DMS79 (cell line): ENCODE measurements at regions not wholly inside any gene's neighbourhood (a gene's known extent, or its start where the extent isn't known, plus 50 kb on each side); places are given as distances from the start of the nearest gene placed in this dataset.

Experiments used
- DNase-seq: peaks from one replicate; lab custom pipeline; 2025; lab: John Stamatoyannopoulos, UW

GRCh38 chr2:239621611-239622010 lies 220.8 kb upstream of the HDAC4 start:
- DNase-seq: no peak

- DNase-seq: no peak
Measured at GRCh38 chr2:239619369-239619768, 218.5 kb upstream of the HDAC4 start.

GRCh38 chr2:239616729-239617128 lies 215.9 kb upstream of the HDAC4 start:
- no peak for DNase-seq

GRCh38 chr2:239612133-239612532 lies 211.3 kb upstream of the HDAC4 start:
- DNase-seq: no peak

- DNase-seq: no peak
Measured at GRCh38 chr2:239611222-239611795, 210.5 kb upstream of the HDAC4 start.

GRCh38 chr2:239610457-239611221 lies 209.8 kb upstream of the HDAC4 start:
- no peak for DNase-seq

- no peak for DNase-seq
Measured at GRCh38 chr2:239609607-239610310, 208.9 kb upstream of the HDAC4 start.

- no peak for DNase-seq
Measured at GRCh38 chr2:239609162-239609561, 208.3 kb upstream of the HDAC4 start.

GRCh38 chr2:239608723-239609122 lies 207.9 kb upstream of the HDAC4 start:
- DNase-seq: no peak

- DNase-seq: no peak
Measured at GRCh38 chr2:239608260-239608659, 207.4 kb upstream of the HDAC4 start.

GRCh38 chr2:239607517-239608191 lies 206.8 kb upstream of the HDAC4 start:
- DNase-seq: no peak

GRCh38 chr2:239606741-239607516 lies 206.1 kb upstream of the HDAC4 start:
- DNase-seq: no peak

GRCh38 chr2:239605976-239606375 lies 205.2 kb upstream of the HDAC4 start:
- no peak for DNase-seq

GRCh38 chr2:239605409-239605808 lies 204.6 kb upstream of the HDAC4 start:
- no peak for DNase-seq

GRCh38 chr2:239604861-239605260 lies 204.0 kb upstream of the HDAC4 start:
- DNase-seq: no peak

GRCh38 chr2:239603411-239604356 lies 202.9 kb upstream of the HDAC4 start:
- no peak for DNase-seq

GRCh38 chr2:239602290-239603282 lies 201.8 kb upstream of the HDAC4 start:
- no peak for DNase-seq

GRCh38 chr2:239601880-239602279 lies 201.1 kb upstream of the HDAC4 start:
- DNase-seq: no peak

- DNase-seq: no peak
Measured at GRCh38 chr2:239601201-239601851, 200.5 kb upstream of the HDAC4 start.
